ENCODE measurements at regions not wholly inside any gene's neighbourhood (a gene's known extent, or its start where the extent isn't known, plus 50 kb on each side); places are given as distances from the start of the nearest gene placed in this dataset.

DNA sequence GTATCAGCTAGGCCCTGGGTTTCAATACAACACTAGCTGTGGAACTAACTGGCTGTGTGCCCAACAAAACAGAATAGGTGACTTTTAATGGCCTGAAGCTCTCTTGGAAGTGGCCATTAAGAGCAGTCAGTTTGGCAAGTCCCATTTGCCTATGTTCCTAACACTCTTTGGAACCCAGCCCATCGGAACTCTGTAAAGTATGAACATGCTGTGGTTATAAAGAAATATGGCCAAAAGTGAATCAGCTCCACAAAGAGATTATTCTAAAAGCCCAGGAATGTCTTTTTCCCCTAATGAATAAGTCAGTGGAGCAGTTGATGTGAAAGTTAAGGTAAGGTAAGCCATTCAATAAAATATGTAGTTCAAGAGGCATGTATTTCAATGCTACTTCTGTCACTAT is 223.7 kb upstream of the ADAMTS5 start:
- Mint-ChIP-seq H3K36me3 (no peaks in the 10 kb centered on the region), H3K4me3 (no peak overlapping the region), H3K27ac (no peak overlapping the region), H3K4me1 (no peaks in the 10 kb centered on the region), H3K9me3 (peaks cover 0 to 12% (median 2%) of the 10 kb centered on the region in 7 donors), H3K27me3 (ENCODE audit: low read depth in 3 of 3) (no peaks in the 10 kb centered on the region)
- Histone ChIP-seq H3K36me3 (replicated peaks in 1 of 2; ENCODE audit: control insufficient read depth in 1 of 2, insufficient read depth in 2 of 2, low read length in 2 of 2) (no peaks in the 10 kb centered on the region), H3K27ac (ENCODE audit: low read depth in 1 of 2, low read length in 2 of 2) (no peak overlapping the region), H2AFZ (ENCODE audit: insufficient read depth, low read depth, low read length, poor library complexity, severe bottlenecking) (no peak overlapping the region), H3K27me3 (ENCODE audit: control insufficient read depth in 2 of 2, insufficient read depth in 2 of 2, low read length in 2 of 2) (no peaks in the 10 kb centered on the region), H3K4me2 (replicated peaks; ENCODE audit: extremely low read depth, low read length, poor library complexity, severe bottlenecking) (no peak overlapping the region), H3K4me1 (ENCODE audit: control insufficient read depth in 1 of 2, insufficient read depth in 2 of 2, low read length in 2 of 2) (no peaks in the 10 kb centered on the region), H4K20me1 (ENCODE audit: insufficient read depth, low read length) (no peaks in the 10 kb centered on the region), H3K9me3 (replicated peaks in 1 of 2; ENCODE audit: control insufficient read depth in 1 of 2, insufficient read depth in 1 of 2, low read length in 2 of 2) (peaks cover 5 to 6% of the 10 kb centered on the region in 2 donors), H3K9ac (ENCODE audit: insufficient read depth, low read length, poor library complexity, severe bottlenecking) (no peak overlapping the region), H3K79me2 (ENCODE audit: insufficient read depth, low read length) (no peaks in the 10 kb centered on the region), H3K4me3 (replicated peaks in 1 of 3; ENCODE audit: low read depth in 2 of 3, low read length in 3 of 3) (no peak overlapping the region)
- no CpG with 5 or more reads among the region's 1 CpG for WGBS (ENCODE audit: insufficient coverage)
- intact Hi-C loops (cut with micrococcal nuclease) = no loop called here
- DNase-seq = no peak
- TF ChIP-seq, protein P1, sequence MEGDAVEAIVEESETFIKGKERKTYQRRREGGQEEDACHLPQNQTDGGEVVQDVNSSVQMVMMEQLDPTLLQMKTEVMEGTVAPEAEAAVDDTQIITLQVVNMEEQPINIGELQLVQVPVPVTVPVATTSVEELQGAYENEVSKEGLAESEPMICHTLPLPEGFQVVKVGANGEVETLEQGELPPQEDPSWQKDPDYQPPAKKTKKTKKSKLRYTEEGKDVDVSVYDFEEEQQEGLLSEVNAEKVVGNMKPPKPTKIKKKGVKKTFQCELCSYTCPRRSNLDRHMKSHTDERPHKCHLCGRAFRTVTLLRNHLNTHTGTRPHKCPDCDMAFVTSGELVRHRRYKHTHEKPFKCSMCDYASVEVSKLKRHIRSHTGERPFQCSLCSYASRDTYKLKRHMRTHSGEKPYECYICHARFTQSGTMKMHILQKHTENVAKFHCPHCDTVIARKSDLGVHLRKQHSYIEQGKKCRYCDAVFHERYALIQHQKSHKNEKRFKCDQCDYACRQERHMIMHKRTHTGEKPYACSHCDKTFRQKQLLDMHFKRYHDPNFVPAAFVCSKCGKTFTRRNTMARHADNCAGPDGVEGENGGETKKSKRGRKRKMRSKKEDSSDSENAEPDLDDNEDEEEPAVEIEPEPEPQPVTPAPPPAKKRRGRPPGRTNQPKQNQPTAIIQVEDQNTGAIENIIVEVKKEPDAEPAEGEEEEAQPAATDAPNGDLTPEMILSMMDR (IDR thresholded peaks at IDR 0.05) = no peak

DNA sequence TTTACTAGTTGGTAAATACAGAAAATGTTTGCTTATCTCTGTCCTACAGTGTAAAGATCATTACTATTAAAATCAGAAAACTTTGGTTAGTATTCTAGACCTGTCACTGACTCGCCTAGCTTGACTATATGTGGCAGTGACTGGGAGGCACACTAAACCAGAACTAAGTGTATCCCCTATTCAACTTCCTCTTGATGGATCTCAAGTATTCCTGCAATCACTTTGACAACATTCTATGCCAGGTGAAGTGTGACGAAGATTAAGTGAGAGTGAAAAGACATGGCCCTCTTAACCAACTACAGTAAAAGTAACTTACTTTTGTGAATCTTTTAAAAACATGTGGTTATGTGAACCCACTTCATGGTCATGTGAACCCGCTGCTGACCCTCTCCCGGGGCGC is 223.0 kb upstream of the ADAMTS5 start:
- intact Hi-C loops (cut with micrococcal nuclease) = no loop called here
- peaks cover 0 to 12% (median 2%) of the 10 kb centered on the region in 7 donors for H3K9me3 Mint-ChIP-seq
- Histone ChIP-seq H3K4me1 (ENCODE audit: control insufficient read depth in 1 of 2, insufficient read depth in 2 of 2, low read length in 2 of 2) (no peaks in the 10 kb centered on the region), H3K4me3 (replicated peaks in 1 of 3; ENCODE audit: low read depth in 2 of 3, low read length in 3 of 3) (no peak overlapping the region), H3K27me3 (ENCODE audit: control insufficient read depth in 2 of 2, insufficient read depth in 2 of 2, low read length in 2 of 2) (no peaks in the 10 kb centered on the region), H4K20me1 (ENCODE audit: insufficient read depth, low read length) (no peaks in the 10 kb centered on the region), H3K79me2 (ENCODE audit: insufficient read depth, low read length) (no peaks in the 10 kb centered on the region), H2AFZ (ENCODE audit: insufficient read depth, low read depth, low read length, poor library complexity, severe bottlenecking) (no peak overlapping the region), H3K9me3 (replicated peaks in 1 of 2; ENCODE audit: control insufficient read depth in 1 of 2, insufficient read depth in 1 of 2, low read length in 2 of 2) (peaks cover 5 to 6% of the 10 kb centered on the region in 2 donors), H3K4me2 (replicated peaks; ENCODE audit: extremely low read depth, low read length, poor library complexity, severe bottlenecking) (no peak overlapping the region), H3K27ac (ENCODE audit: low read depth in 1 of 2, low read length in 2 of 2) (no peak overlapping the region), H3K9ac (ENCODE audit: insufficient read depth, low read length, poor library complexity, severe bottlenecking) (no peak overlapping the region), H3K36me3 (replicated peaks in 1 of 2; ENCODE audit: control insufficient read depth in 1 of 2, insufficient read depth in 2 of 2, low read length in 2 of 2) (no peaks in the 10 kb centered on the region)
- H3K4me3 Mint-ChIP-seq = no peak overlapping the region
- TF ChIP-seq, protein P1 (IDR thresholded peaks at IDR 0.05) = no peak
- no peak for DNase-seq
- no CpG with 5 or more reads among the region's 5 CpGs for WGBS (ENCODE audit: insufficient coverage)
- H3K27me3 Mint-ChIP-seq (ENCODE audit: low read depth in 3 of 3) = no peaks in the 10 kb centered on the region
- no peaks in the 10 kb centered on the region for H3K4me1 Mint-ChIP-seq
- no peaks in the 10 kb centered on the region for H3K36me3 Mint-ChIP-seq
- no peak overlapping the region for H3K27ac Mint-ChIP-seq
